ENCODE measurements at regions not wholly inside any gene's neighbourhood (a gene's known extent, or its start where the extent isn't known, plus 50 kb on each side); places are given as distances from the start of the nearest gene placed in this dataset.

DNA sequence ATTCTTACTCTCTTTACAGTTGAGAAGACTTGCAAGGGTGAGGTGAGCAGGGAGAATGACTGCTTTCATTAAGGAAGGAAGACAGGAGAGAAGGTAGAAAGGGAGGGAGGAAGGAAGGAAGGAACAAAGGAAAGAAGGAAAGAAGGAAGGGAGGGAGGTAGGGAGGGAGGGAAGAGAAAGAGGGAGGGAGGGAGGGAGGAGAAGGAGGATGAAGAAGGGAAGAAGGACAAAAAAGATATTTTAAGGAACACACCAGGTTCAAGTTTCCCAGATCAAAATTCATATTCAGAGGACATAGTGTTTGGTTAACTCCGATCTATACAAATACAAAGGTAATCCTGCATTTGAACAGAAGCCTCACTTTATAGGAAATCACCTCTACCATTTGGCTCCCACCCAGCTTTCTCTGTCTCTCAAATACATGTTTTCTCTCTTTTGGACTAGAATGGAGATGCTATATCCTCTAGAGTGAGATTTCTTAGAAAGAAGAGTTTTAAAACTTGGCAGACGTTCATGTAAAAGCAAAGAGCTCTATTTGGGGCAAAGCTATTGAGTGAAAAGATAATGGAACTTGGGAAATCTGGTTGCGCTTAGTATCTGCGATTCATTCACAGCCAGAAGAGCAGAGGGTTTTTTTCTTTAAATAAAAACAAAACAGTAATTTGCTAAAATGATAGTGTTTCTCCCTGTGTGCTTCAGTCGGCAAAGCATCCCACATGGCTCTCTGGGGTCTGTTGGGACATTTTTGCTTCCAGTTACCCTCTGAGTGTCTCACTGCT lies 261.9 kb upstream of the LYZL1 start:
- TF ChIP-seq, protein P1, sequence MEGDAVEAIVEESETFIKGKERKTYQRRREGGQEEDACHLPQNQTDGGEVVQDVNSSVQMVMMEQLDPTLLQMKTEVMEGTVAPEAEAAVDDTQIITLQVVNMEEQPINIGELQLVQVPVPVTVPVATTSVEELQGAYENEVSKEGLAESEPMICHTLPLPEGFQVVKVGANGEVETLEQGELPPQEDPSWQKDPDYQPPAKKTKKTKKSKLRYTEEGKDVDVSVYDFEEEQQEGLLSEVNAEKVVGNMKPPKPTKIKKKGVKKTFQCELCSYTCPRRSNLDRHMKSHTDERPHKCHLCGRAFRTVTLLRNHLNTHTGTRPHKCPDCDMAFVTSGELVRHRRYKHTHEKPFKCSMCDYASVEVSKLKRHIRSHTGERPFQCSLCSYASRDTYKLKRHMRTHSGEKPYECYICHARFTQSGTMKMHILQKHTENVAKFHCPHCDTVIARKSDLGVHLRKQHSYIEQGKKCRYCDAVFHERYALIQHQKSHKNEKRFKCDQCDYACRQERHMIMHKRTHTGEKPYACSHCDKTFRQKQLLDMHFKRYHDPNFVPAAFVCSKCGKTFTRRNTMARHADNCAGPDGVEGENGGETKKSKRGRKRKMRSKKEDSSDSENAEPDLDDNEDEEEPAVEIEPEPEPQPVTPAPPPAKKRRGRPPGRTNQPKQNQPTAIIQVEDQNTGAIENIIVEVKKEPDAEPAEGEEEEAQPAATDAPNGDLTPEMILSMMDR (IDR thresholded peaks at IDR 0.05), result no peak
- TF ChIP-seq, protein P2, sequence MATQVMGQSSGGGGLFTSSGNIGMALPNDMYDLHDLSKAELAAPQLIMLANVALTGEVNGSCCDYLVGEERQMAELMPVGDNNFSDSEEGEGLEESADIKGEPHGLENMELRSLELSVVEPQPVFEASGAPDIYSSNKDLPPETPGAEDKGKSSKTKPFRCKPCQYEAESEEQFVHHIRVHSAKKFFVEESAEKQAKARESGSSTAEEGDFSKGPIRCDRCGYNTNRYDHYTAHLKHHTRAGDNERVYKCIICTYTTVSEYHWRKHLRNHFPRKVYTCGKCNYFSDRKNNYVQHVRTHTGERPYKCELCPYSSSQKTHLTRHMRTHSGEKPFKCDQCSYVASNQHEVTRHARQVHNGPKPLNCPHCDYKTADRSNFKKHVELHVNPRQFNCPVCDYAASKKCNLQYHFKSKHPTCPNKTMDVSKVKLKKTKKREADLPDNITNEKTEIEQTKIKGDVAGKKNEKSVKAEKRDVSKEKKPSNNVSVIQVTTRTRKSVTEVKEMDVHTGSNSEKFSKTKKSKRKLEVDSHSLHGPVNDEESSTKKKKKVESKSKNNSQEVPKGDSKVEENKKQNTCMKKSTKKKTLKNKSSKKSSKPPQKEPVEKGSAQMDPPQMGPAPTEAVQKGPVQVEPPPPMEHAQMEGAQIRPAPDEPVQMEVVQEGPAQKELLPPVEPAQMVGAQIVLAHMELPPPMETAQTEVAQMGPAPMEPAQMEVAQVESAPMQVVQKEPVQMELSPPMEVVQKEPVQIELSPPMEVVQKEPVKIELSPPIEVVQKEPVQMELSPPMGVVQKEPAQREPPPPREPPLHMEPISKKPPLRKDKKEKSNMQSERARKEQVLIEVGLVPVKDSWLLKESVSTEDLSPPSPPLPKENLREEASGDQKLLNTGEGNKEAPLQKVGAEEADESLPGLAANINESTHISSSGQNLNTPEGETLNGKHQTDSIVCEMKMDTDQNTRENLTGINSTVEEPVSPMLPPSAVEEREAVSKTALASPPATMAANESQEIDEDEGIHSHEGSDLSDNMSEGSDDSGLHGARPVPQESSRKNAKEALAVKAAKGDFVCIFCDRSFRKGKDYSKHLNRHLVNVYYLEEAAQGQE (IDR thresholded peaks at IDR 0.05; ENCODE audit: insufficient read depth in 1 of 2, low read depth in 2 of 2, low read length in 1 of 2), result no peak
- no peak for TF ChIP-seq POLR2AphosphoS5 (IDR thresholded peaks at IDR 0.05; ENCODE audit: low read depth, low read length)

All from Panc1 (cell line).